CD14-positive monocyte (primary cell): ENCODE measurements at regions not wholly inside any gene's neighbourhood (a gene's known extent, or its start where the extent isn't known, plus 50 kb on each side); places are given as distances from the start of the nearest gene placed in this dataset.

Source experiments
- DNase-seq, 3 donors: peaks; one replicate each; pipeline ENCODE4 v3.0.0-alpha.2; 2011 to 2022
- H2AFZ ChIP-seq: 2 replicates; pipeline ENCODE4 v1.6.0; 2012; ENCODE audit warnings: mild to moderate bottlenecking, low read depth, low read length, inconsistent platforms; ENCODE audit not compliant: insufficient read depth, poor library complexity, severe bottlenecking
- H3K27ac ChIP-seq, 2 donors: 1 replicate in 1 of 2; 2 replicates in 1 of 2; pipeline ENCODE4 v1.5.1; 2012 to 2013; ENCODE audit warnings: low read length in 2 of 2, control low read depth in 1 of 2, inconsistent platforms in 1 of 2, low read depth in 1 of 2, mild to moderate bottlenecking in 1 of 2
- H3K27me3 ChIP-seq, 2 donors: one replicate each; pipeline versions ENCODE4 v1.6.0 to v1.6.1; 2011 to 2013; ENCODE audit warnings: low read length in 2 of 2; ENCODE audit not compliant: control insufficient read depth in 2 of 2, insufficient read depth in 2 of 2
- H3K36me3 ChIP-seq, 2 donors: replicated peaks in 1 of 2; 1 replicate in 1 of 2; 2 replicates in 1 of 2; pipeline versions ENCODE4 v1.5.1 to v1.6.1; 2012 to 2013; ENCODE audit warnings: low read length in 2 of 2, control low read depth in 1 of 2, inconsistent platforms in 1 of 2, mild to moderate bottlenecking in 1 of 2; ENCODE audit not compliant: insufficient read depth in 2 of 2, control insufficient read depth in 1 of 2
- H3K4me1 ChIP-seq, 2 donors: 1 replicate in 1 of 2; 2 replicates in 1 of 2; pipeline versions ENCODE4 v1.5.1 to v1.6.1; 2012 to 2013; ENCODE audit warnings: low read length in 2 of 2, control low read depth in 1 of 2, inconsistent platforms in 1 of 2, mild to moderate bottlenecking in 1 of 2, moderate library complexity in 1 of 2; ENCODE audit not compliant: insufficient read depth in 2 of 2, control insufficient read depth in 1 of 2
- H3K4me2 ChIP-seq: replicated peaks from 2 replicates; pipeline ENCODE3; 2012; ENCODE audit warnings: low read length, moderate library complexity, mild to moderate bottlenecking; ENCODE audit not compliant: poor library complexity, severe bottlenecking; ENCODE audit errors: extremely low read depth
- H3K4me3 ChIP-seq, 3 experiments: fragments of 200-600 bp in 1 of 3; sonication (generic) in 1 of 3; replicated peaks in 1 of 3; 1 replicate in 2 of 3; 2 replicates in 1 of 3; pipeline ENCODE4 v1.5.1; 2011 to 2013; ENCODE audit warnings: low read length in 3 of 3, mild to moderate bottlenecking in 3 of 3, control low read depth in 2 of 3, low read depth in 2 of 3, inconsistent platforms in 1 of 3, moderate library complexity in 1 of 3
- H3K79me2 ChIP-seq: 2 replicates; pipeline ENCODE4 v1.6.0; 2012; ENCODE audit warnings: mild to moderate bottlenecking, control low read depth, inconsistent platforms, low read length, moderate library complexity; ENCODE audit not compliant: insufficient read depth
- H3K9ac ChIP-seq: 2 replicates; pipeline ENCODE4 v1.6.0; 2017; ENCODE audit warnings: low read length, mild to moderate bottlenecking; ENCODE audit not compliant: insufficient read depth, poor library complexity, severe bottlenecking
- H3K9me3 ChIP-seq, 2 donors: replicated peaks in 1 of 2; 1 replicate in 1 of 2; 2 replicates in 1 of 2; pipeline versions ENCODE4 v1.5.1 to v1.6.1; 2012 to 2013; ENCODE audit warnings: low read length in 2 of 2, control low read depth in 1 of 2; ENCODE audit not compliant: control insufficient read depth in 1 of 2, insufficient read depth in 1 of 2
- H4K20me1 ChIP-seq: 2 replicates; pipeline ENCODE4 v1.6.0; 2012; ENCODE audit warnings: mild to moderate bottlenecking, low read length, control low read depth, moderate library complexity; ENCODE audit not compliant: insufficient read depth
- H3K27ac Mint-ChIP-seq, 7 donors: one replicate each; pipeline ENCODE4 v1.8.0; 2020; ENCODE audit warnings: mild to moderate bottlenecking in 7 of 7, mixed read lengths in 7 of 7, moderate library complexity in 6 of 7, inconsistent platforms in 2 of 7
- H3K27me3 Mint-ChIP-seq, 3 donors: one replicate each; pipeline ENCODE4 v1.8.0; 2021 to 2022; ENCODE audit warnings: low read depth in 3 of 3, mild to moderate bottlenecking in 3 of 3, mixed read lengths in 3 of 3, moderate library complexity in 3 of 3, inconsistent platforms in 1 of 3
- H3K36me3 Mint-ChIP-seq, 2 donors: one replicate each; pipeline ENCODE4 v1.8.0; 2020; ENCODE audit warnings: mixed read lengths in 2 of 2, inconsistent platforms in 1 of 2, mild to moderate bottlenecking in 1 of 2
- H3K4me1 Mint-ChIP-seq: one replicate; pipeline ENCODE4 v1.8.0; 2020; ENCODE audit warnings: mild to moderate bottlenecking, mixed read lengths
- H3K4me3 Mint-ChIP-seq, 2 donors: one replicate each; pipeline ENCODE4 v1.8.0; 2020; ENCODE audit warnings: mild to moderate bottlenecking in 2 of 2, mixed read lengths in 2 of 2, moderate library complexity in 1 of 2
- H3K9me3 Mint-ChIP-seq, 7 donors: one replicate each; pipeline ENCODE4 v1.8.0; 2020 to 2022; ENCODE audit warnings: mixed read lengths in 7 of 7, mild to moderate bottlenecking in 6 of 7, moderate library complexity in 6 of 7, inconsistent platforms in 2 of 7
- CTCF ChIP-seq: fragments of 200-600 bp; IDR thresholded peaks from one replicate; pipeline ENCODE4 v1.8.0; 2022; ENCODE audit warnings: antibody characterized with exemption, mild to moderate bottlenecking
- WGBS: methylation state at CpG from one replicate; pipeline ENCODE4 v1.1.5; 2013; ENCODE audit warnings: missing lambda C conversion rate; ENCODE audit not compliant: insufficient coverage; 5-methylcytosine and 5-hydroxymethylcytosine counted together
- intact Hi-C, 2 donors: fragments of 100-400 bp; cut with micrococcal nuclease; formaldehyde crosslinking; loops; one replicate each; pipeline versions ENCODE4 v1.15.0 to v1.15.1; 2023

GRCh38 chr2:55761024-55761423 is 67.4 kb upstream of the PNPT1 start:
- Histone ChIP-seq H3K4me1 (no peaks in the 10 kb centered on the region), H2AFZ (no peak overlapping the region), H3K4me3 (no peak overlapping the region), H3K36me3 (no peaks in the 10 kb centered on the region), H3K79me2 (no peaks in the 10 kb centered on the region), H3K9ac (no peak overlapping the region), H3K27ac (no peak overlapping the region), H3K27me3 (no peaks in the 10 kb centered on the region), H3K9me3 (no peaks in the 10 kb centered on the region), H4K20me1 (no peaks in the 10 kb centered on the region), H3K4me2 (no peak overlapping the region)
- Mint-ChIP-seq H3K9me3 (peaks cover 0 to 7% (median 0%) of the 10 kb centered on the region in 7 donors), H3K4me1 (no peaks in the 10 kb centered on the region), H3K4me3 (no peak overlapping the region), H3K27me3 (peaks cover 3 to 4% (median 4%) of the 10 kb centered on the region in 3 donors), H3K36me3 (no peaks in the 10 kb centered on the region), H3K27ac (no peak overlapping the region)
- intact Hi-C loops: no loop called here
- no peak for TF ChIP-seq CTCF
- DNase-seq: no peak

GRCh38 chr2:55760125-55760524 is 66.5 kb upstream of the PNPT1 start:
- no peaks in the 10 kb centered on the region for H3K36me3 Mint-ChIP-seq
- H3K4me2 ChIP-seq: no peak overlapping the region
- no peaks in the 10 kb centered on the region for H3K4me1 Mint-ChIP-seq
- H3K27me3 Mint-ChIP-seq: peaks cover 3 to 4% (median 3%) of the 10 kb centered on the region in 3 donors
- H3K9me3 Mint-ChIP-seq: peaks cover 0 to 7% (median 0%) of the 10 kb centered on the region in 7 donors
- 100% methylated on average over 2 of the region's 2 CpGs for WGBS
- H4K20me1 ChIP-seq: no peaks in the 10 kb centered on the region
- H3K27me3 ChIP-seq: no peaks in the 10 kb centered on the region
- H3K79me2 ChIP-seq: no peaks in the 10 kb centered on the region
- intact Hi-C loops: no loop called here
- no peak overlapping the region for H2AFZ ChIP-seq
- H3K9me3 ChIP-seq: no peaks in the 10 kb centered on the region
- H3K27ac Mint-ChIP-seq: no peak overlapping the region
- TF ChIP-seq CTCF: no peak
- no peaks in the 10 kb centered on the region for H3K4me1 ChIP-seq
- DNase-seq: no peak
- H3K27ac ChIP-seq: no peak overlapping the region
- no peak overlapping the region for H3K4me3 ChIP-seq
- H3K4me3 Mint-ChIP-seq: no peak overlapping the region
- H3K9ac ChIP-seq: no peak overlapping the region
- H3K36me3 ChIP-seq: no peaks in the 10 kb centered on the region
